Skeletal muscle satellite cell (primary cell): ENCODE measurements at regions not wholly inside any gene's neighbourhood (a gene's known extent, or its start where the extent isn't known, plus 50 kb on each side); places are given as distances from the start of the nearest gene placed in this dataset.

Experiments
- H3K27me3 ChIP-seq: 2 replicates; pipeline ENCODE4 v1.7.0; 2013; ENCODE audit warnings: low read length; ENCODE audit not compliant: control insufficient read depth, insufficient read depth
- H3K36me3 ChIP-seq: 2 replicates; pipeline ENCODE4 v1.7.0; 2013; ENCODE audit warnings: mild to moderate bottlenecking, control low read depth, low read length; ENCODE audit not compliant: insufficient read depth
- H3K4me1 ChIP-seq: 2 replicates; pipeline ENCODE4 v1.7.0; 2013; ENCODE audit warnings: low read length; ENCODE audit not compliant: control insufficient read depth, insufficient read depth
- H3K4me2 ChIP-seq: 2 replicates; pipeline ENCODE4 v1.7.0; 2013; ENCODE audit warnings: mild to moderate bottlenecking, low read length
- H3K4me3 ChIP-seq: 2 replicates; pipeline ENCODE4 v1.7.0; 2013; ENCODE audit warnings: low read length
- H3K9ac ChIP-seq: 2 replicates; pipeline ENCODE4 v1.7.0; 2013; ENCODE audit warnings: mild to moderate bottlenecking, low read depth, low read length, moderate library complexity
- H3K9me3 ChIP-seq: replicated peaks from 2 replicates; pipeline ENCODE4 v1.7.0; 2013; ENCODE audit warnings: mild to moderate bottlenecking, control low read depth, low read length

DNA sequence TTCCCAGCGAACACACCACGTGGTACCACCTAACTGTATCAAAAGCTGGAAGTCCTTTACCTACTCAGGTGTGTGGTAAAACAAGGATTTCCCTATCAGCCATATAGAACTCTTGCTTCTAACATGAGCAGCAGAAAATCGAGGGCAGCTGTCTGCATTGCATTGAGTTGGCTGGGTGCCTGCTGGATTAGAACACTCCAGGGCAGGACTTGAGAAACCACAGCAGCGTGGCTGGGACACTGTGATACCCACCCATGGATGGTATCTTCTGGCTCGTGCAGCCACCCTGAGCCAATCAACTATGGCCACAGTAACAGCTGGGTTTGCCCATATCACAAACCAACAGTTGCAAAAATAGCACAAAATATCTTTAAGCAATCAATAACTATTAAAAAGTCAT is 188.3 kb downstream of the FBXO15 start:
- Histone ChIP-seq H3K4me3 (no peak overlapping the region), H3K9ac (no peak overlapping the region), H3K4me2 (no peak overlapping the region), H3K9me3 (peaks cover 9% of the 10 kb centered on the region), H3K36me3 (no peaks in the 10 kb centered on the region), H3K4me1 (no peaks in the 10 kb centered on the region), H3K27me3 (no peaks in the 10 kb centered on the region)

GRCh38 chr18:73954268-73954667 is 193.4 kb downstream of the FBXO15 start:
- no peaks in the 10 kb centered on the region for H3K36me3 ChIP-seq
- no peak overlapping the region for H3K4me2 ChIP-seq
- H3K4me1 ChIP-seq, result no peaks in the 10 kb centered on the region
- peaks cover 15% of the 10 kb centered on the region for H3K9me3 ChIP-seq
- H3K9ac ChIP-seq, result no peak overlapping the region
- H3K4me3 ChIP-seq, result no peak overlapping the region
- H3K27me3 ChIP-seq, result no peaks in the 10 kb centered on the region

- H3K9ac ChIP-seq, result no peak overlapping the region
These were observed 195.2 kb downstream of the FBXO15 start for GRCh38 chr18:73952296-73952946.

GRCh38 chr18:73950116-73950700 is 197.4 kb downstream of the FBXO15 start:
- Histone ChIP-seq H3K36me3 (no peaks in the 10 kb centered on the region), H3K9me3 (peaks cover 9% of the 10 kb centered on the region), H3K4me1 (no peaks in the 10 kb centered on the region), H3K4me2 (no peak overlapping the region), H3K4me3 (no peak overlapping the region), H3K9ac (no peak overlapping the region), H3K27me3 (no peaks in the 10 kb centered on the region)

More at GRCh38 chr18:73952296-73952946, 195.2 kb downstream of the FBXO15 start:
- no peak overlapping the region for H3K4me3 ChIP-seq
- H3K4me2 ChIP-seq, result no peak overlapping the region
- no peaks in the 10 kb centered on the region for H3K4me1 ChIP-seq
- no peaks in the 10 kb centered on the region for H3K36me3 ChIP-seq
- no peaks in the 10 kb centered on the region for H3K27me3 ChIP-seq
- peaks cover 15% of the 10 kb centered on the region for H3K9me3 ChIP-seq

DNA sequence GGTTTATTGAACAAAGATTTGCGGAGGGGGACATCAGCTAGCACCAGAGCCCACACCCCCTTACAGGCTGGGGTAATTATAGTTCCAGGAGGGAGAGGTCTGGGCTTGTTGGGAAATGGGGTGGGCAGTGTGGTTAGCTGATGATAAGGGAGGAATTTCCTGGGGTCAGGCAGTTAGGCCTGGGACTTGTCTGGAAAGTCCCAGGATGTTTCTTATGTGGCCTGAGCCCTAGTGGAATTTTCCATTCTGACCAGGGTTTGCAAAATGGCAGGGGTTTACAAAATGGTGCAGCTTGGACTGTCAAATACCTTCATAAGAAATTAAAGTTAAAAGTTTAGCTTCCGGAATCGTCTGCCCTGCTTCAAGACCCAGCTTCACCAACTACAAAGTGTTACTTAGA is 199.1 kb downstream of the FBXO15 start:
- no peak overlapping the region for H3K9ac ChIP-seq
- no peak overlapping the region for H3K4me3 ChIP-seq
- no peaks in the 10 kb centered on the region for H3K36me3 ChIP-seq
- H3K4me1 ChIP-seq, result no peaks in the 10 kb centered on the region
- H3K27me3 ChIP-seq, result no peaks in the 10 kb centered on the region
- peaks cover 6% of the 10 kb centered on the region for H3K9me3 ChIP-seq
- no peak overlapping the region for H3K4me2 ChIP-seq

- no peak overlapping the region for H3K4me2 ChIP-seq
- no peak overlapping the region for H3K9ac ChIP-seq
- H3K27me3 ChIP-seq, result no peaks in the 10 kb centered on the region
- H3K4me1 ChIP-seq, result no peaks in the 10 kb centered on the region
- no peaks in the 10 kb centered on the region for H3K36me3 ChIP-seq
- peaks cover 8% of the 10 kb centered on the region for H3K9me3 ChIP-seq
- no peak overlapping the region for H3K4me3 ChIP-seq
These were observed 199.6 kb downstream of the FBXO15 start for GRCh38 chr18:73948084-73948483.

DNA sequence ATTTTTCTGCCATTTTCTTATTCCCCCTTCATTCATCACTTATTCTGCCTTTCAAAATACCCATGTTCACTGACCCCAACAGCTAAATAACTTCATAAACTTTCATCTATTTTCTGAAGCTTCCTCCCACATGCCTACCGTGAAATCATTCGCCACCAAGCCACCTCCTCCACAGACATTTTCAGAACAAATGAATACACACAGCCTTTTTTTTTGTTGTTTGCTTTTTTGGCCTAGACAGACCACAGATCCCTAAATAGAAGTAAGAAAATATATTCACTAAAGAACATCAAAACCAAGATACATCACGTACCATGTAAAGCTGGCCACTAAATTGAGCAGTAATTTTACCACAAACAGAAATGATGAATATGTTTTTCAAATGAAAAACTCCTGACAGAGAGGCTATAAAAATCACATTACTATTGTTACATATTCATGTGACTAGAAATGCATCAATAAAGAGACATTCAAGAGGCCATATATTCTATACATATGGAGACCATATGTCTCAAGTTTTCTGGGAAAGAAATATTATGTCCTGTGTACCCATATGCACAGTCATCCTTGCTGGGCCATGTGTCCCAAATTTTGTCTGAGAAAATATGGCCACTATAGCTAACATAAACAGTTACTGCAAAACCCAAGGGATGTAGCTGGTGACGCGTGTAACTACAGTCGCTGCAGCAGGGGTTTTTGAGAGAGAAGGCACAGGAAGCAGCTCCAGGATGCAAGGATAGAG is 200.3 kb downstream of the FBXO15 start:
- no peaks in the 10 kb centered on the region for H3K27me3 ChIP-seq
- H3K4me1 ChIP-seq, result no peaks in the 10 kb centered on the region

GRCh38 chr18:73945130-73945792 is 202.4 kb downstream of the FBXO15 start:
- no peaks in the 10 kb centered on the region for H3K36me3 ChIP-seq
- H3K4me2 ChIP-seq, result no peak overlapping the region
- no peaks in the 10 kb centered on the region for H3K4me1 ChIP-seq
- peaks cover 9% of the 10 kb centered on the region for H3K9me3 ChIP-seq
- no peak overlapping the region for H3K9ac ChIP-seq
- no peak overlapping the region for H3K4me3 ChIP-seq
- no peaks in the 10 kb centered on the region for H3K27me3 ChIP-seq

More for the DNA sequence above, 200.3 kb downstream of the FBXO15 start:
- no peaks in the 10 kb centered on the region for H3K36me3 ChIP-seq
- no peak overlapping the region for H3K4me2 ChIP-seq
- no peak overlapping the region for H3K9ac ChIP-seq
- H3K4me3 ChIP-seq, result no peak overlapping the region
- H3K9me3 ChIP-seq, result peaks cover 10% of the 10 kb centered on the region

GRCh38 chr18:73944715-73945114 is 202.9 kb downstream of the FBXO15 start:
- Histone ChIP-seq H3K9ac (no peak overlapping the region), H3K4me1 (no peaks in the 10 kb centered on the region), H3K36me3 (no peaks in the 10 kb centered on the region), H3K9me3 (peaks cover 15% of the 10 kb centered on the region), H3K27me3 (no peaks in the 10 kb centered on the region), H3K4me3 (no peak overlapping the region), H3K4me2 (no peak overlapping the region)

DNA sequence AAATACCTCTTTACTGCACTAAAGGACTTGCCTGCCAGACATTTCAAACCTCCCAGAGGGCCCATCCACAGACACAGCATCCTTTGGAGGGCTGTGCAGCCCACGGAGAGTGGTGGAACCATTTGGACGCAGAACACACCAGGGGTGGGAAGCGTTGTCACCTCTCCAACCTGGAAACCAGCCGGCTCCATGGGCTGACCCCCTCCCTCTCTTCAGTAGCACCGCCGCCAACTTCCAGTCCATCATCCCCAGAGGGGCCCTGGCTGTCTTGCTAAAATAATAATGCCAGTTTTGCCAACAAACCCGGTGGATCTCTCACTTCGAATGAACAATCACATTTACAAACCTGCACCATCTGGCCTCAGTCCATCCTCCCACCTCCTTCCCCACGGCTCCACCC is 203.9 kb downstream of the FBXO15 start:
- Histone ChIP-seq H3K36me3 (no peaks in the 10 kb centered on the region), H3K27me3 (no peaks in the 10 kb centered on the region), H3K4me1 (no peaks in the 10 kb centered on the region), H3K9me3 (peaks cover 19% of the 10 kb centered on the region), H3K4me3 (no peak overlapping the region), H3K4me2 (no peak overlapping the region), H3K9ac (no peak overlapping the region)

GRCh38 chr18:73942956-73943355 is 204.7 kb downstream of the FBXO15 start:
- H3K4me3 ChIP-seq, result no peak overlapping the region
- no peaks in the 10 kb centered on the region for H3K27me3 ChIP-seq
- H3K9ac ChIP-seq, result no peak overlapping the region
- no peaks in the 10 kb centered on the region for H3K4me1 ChIP-seq
- H3K4me2 ChIP-seq, result no peak overlapping the region
- H3K36me3 ChIP-seq, result no peaks in the 10 kb centered on the region
- peaks cover 19% of the 10 kb centered on the region for H3K9me3 ChIP-seq
